ENCODE measurements at regions not wholly inside any gene's neighbourhood (a gene's known extent, or its start where the extent isn't known, plus 50 kb on each side); places are given as distances from the start of the nearest gene placed in this dataset.

DNA sequence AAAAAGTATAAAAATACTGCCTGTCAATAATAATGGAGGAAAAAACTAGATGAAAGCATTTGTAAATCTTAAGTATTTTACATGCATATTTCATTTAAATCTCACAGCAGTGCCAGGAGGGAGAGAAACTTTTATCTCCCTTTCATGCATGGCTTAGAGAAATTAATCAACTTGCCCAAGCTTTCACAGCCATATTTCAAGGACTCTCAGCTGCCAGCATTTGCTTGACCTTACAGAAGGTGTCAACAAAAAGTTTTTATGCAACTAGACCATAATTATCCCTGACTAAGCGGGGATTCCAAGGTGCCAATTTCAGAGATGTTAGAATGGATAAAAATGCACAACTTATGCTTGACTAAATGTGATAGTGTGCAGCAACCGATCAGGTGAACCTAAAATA, 125.4 kb downstream of the ZFAND4 start:
- TF ChIP-seq, protein P1, sequence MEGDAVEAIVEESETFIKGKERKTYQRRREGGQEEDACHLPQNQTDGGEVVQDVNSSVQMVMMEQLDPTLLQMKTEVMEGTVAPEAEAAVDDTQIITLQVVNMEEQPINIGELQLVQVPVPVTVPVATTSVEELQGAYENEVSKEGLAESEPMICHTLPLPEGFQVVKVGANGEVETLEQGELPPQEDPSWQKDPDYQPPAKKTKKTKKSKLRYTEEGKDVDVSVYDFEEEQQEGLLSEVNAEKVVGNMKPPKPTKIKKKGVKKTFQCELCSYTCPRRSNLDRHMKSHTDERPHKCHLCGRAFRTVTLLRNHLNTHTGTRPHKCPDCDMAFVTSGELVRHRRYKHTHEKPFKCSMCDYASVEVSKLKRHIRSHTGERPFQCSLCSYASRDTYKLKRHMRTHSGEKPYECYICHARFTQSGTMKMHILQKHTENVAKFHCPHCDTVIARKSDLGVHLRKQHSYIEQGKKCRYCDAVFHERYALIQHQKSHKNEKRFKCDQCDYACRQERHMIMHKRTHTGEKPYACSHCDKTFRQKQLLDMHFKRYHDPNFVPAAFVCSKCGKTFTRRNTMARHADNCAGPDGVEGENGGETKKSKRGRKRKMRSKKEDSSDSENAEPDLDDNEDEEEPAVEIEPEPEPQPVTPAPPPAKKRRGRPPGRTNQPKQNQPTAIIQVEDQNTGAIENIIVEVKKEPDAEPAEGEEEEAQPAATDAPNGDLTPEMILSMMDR (IDR thresholded peaks at IDR 0.05), result no peak
- TF ChIP-seq EZH2 (IDR thresholded peaks at IDR 0.05) (no peak), EZH2phosphoT487 (IDR thresholded peaks at IDR 0.05) (no peak)

Data from neural progenitor cell (in vitro differentiated cells).